BE2C (cell line): ENCODE measurements at regions not wholly inside any gene's neighbourhood (a gene's known extent, or its start where the extent isn't known, plus 50 kb on each side); places are given as distances from the start of the nearest gene placed in this dataset.
A peak's percentile ranks its signal among the peaks of the same experiment; 100 is the strongest.

Experiments
- DNase-seq: peaks from one replicate; pipeline ENCODE4 v3.0.0-alpha.2; 2020
- H3K27me3 ChIP-seq: fragments of 250-450 bp; sonication (Bioruptor Pico); 2 replicates; pipeline ENCODE4 v1.5.1; 2020; ENCODE audit warnings: mild to moderate bottlenecking
- H3K36me3 ChIP-seq: fragments of 250-450 bp; sonication (Bioruptor Pico); 2 replicates; pipeline ENCODE4 v1.5.1; 2020; ENCODE audit warnings: mild to moderate bottlenecking
- H3K4me1 ChIP-seq: fragments of 250-450 bp; sonication (Bioruptor Pico); 2 replicates; pipeline ENCODE4 v1.5.1; 2020
- H3K4me3 ChIP-seq: 2 replicates; pipeline ENCODE4 v1.5.1; 2011; ENCODE audit warnings: low read depth, low read length
- H3K9me3 ChIP-seq: fragments of 250-450 bp; sonication (Bioruptor Pico); 2 replicates; pipeline ENCODE4 v1.5.1; 2020
- CTCF ChIP-seq: IDR thresholded peaks from 2 replicates; pipeline ENCODE4 v1.5.1; 2012; ENCODE audit warnings: mild to moderate bottlenecking, low read depth, low read length

- no peak for TF ChIP-seq CTCF
- DNase-seq = peak; percentile 81
- Histone ChIP-seq H3K9me3 (no peaks in the 10 kb centered on the region), H3K4me3 (no peak overlapping the region), H3K27me3 (no peaks in the 10 kb centered on the region), H3K4me1 (peaks cover 13% of the 10 kb centered on the region), H3K36me3 (no peaks in the 10 kb centered on the region)
Measured at GRCh38 chr14:71206766-71207371, 299.6 kb downstream of the PCNX1 start.

GRCh38 chr14:71208702-71209357 lies 301.6 kb downstream of the PCNX1 start:
- no peaks in the 10 kb centered on the region for H3K27me3 ChIP-seq
- no peak overlapping the region for H3K4me3 ChIP-seq
- peaks cover 13% of the 10 kb centered on the region for H3K4me1 ChIP-seq
- DNase-seq = no peak
- no peaks in the 10 kb centered on the region for H3K9me3 ChIP-seq
- TF ChIP-seq CTCF = peak; percentile 30
- no peaks in the 10 kb centered on the region for H3K36me3 ChIP-seq

- no peak for TF ChIP-seq CTCF
- Histone ChIP-seq H3K36me3 (no peaks in the 10 kb centered on the region), H3K4me1 (peaks cover 13% of the 10 kb centered on the region), H3K9me3 (no peaks in the 10 kb centered on the region), H3K27me3 (no peaks in the 10 kb centered on the region), H3K4me3 (no peak overlapping the region)
- no peak for DNase-seq
Measured at GRCh38 chr14:71209888-71210287, 302.6 kb downstream of the PCNX1 start.

- Histone ChIP-seq H3K36me3 (no peaks in the 10 kb centered on the region), H3K4me1 (peaks cover 7% of the 10 kb centered on the region), H3K9me3 (no peaks in the 10 kb centered on the region), H3K27me3 (no peaks in the 10 kb centered on the region), H3K4me3 (no peak overlapping the region)
- DNase-seq = no peak
- TF ChIP-seq CTCF = no peak
Measured at GRCh38 chr14:71212093-71212492, 304.8 kb downstream of the PCNX1 start.

- TF ChIP-seq CTCF = no peak
Measured at GRCh38 chr14:71212683-71213107, 305.4 kb downstream of the PCNX1 start.

GRCh38 chr14:71214241-71214640 lies 307.0 kb downstream of the PCNX1 start:
- DNase-seq = no peak
- Histone ChIP-seq H3K9me3 (no peaks in the 10 kb centered on the region), H3K36me3 (no peaks in the 10 kb centered on the region), H3K27me3 (no peaks in the 10 kb centered on the region), H3K4me1 (no peaks in the 10 kb centered on the region), H3K4me3 (no peak overlapping the region)
- TF ChIP-seq CTCF = no peak

More at GRCh38 chr14:71212683-71213107, 305.4 kb downstream of the PCNX1 start:
- H3K36me3 ChIP-seq = no peaks in the 10 kb centered on the region
- H3K9me3 ChIP-seq = no peaks in the 10 kb centered on the region
- no peak overlapping the region for H3K4me3 ChIP-seq
- H3K4me1 ChIP-seq = peaks cover 1% of the 10 kb centered on the region
- no peak for DNase-seq
- no peaks in the 10 kb centered on the region for H3K27me3 ChIP-seq
